ENCODE measurements at regions not wholly inside any gene's neighbourhood (a gene's known extent, or its start where the extent isn't known, plus 50 kb on each side); places are given as distances from the start of the nearest gene placed in this dataset.

- no peaks in the 10 kb centered on the region for H3K27me3 ChIP-seq (ENCODE audit: insufficient read depth, low read length)
- H3K4me3 ChIP-seq (ENCODE audit: low read length) = no peak overlapping the region
- no peaks in the 10 kb centered on the region for H3K9me3 ChIP-seq (ENCODE audit: insufficient read depth, low read depth, low read length)
- no peaks in the 10 kb centered on the region for H3K4me1 ChIP-seq (ENCODE audit: insufficient read depth, low read length)
- no peaks in the 10 kb centered on the region for H3K36me3 ChIP-seq (ENCODE audit: insufficient read depth, low read length)
- H3K9ac ChIP-seq (ENCODE audit: low read depth, low read length) = no peak overlapping the region
- no peak overlapping the region for H3K27ac ChIP-seq (ENCODE audit: low read depth, low read length)
These were observed 456.0 kb upstream of the FAM241A start for GRCh38 chr4:111689214-111689613.

- H3K4me1 ChIP-seq (ENCODE audit: insufficient read depth, low read length) = no peaks in the 10 kb centered on the region
- H3K27ac ChIP-seq (ENCODE audit: low read depth, low read length) = no peak overlapping the region
- no peaks in the 10 kb centered on the region for H3K27me3 ChIP-seq (ENCODE audit: insufficient read depth, low read length)
- H3K9me3 ChIP-seq (ENCODE audit: insufficient read depth, low read depth, low read length) = no peaks in the 10 kb centered on the region
- no peak overlapping the region for H3K4me3 ChIP-seq (ENCODE audit: low read length)
- 100% methylated on average over 1 of the region's 1 CpG for WGBS
- no peaks in the 10 kb centered on the region for H3K36me3 ChIP-seq (ENCODE audit: insufficient read depth, low read length)
- no peak overlapping the region for H3K9ac ChIP-seq (ENCODE audit: low read depth, low read length)
These were observed 455.5 kb upstream of the FAM241A start for GRCh38 chr4:111689731-111690130.

GRCh38 chr4:111693758-111694157 is 451.5 kb upstream of the FAM241A start:
- Histone ChIP-seq H3K4me1 (ENCODE audit: insufficient read depth, low read length) (no peaks in the 10 kb centered on the region), H3K27ac (ENCODE audit: low read depth, low read length) (no peak overlapping the region), H3K27me3 (ENCODE audit: insufficient read depth, low read length) (no peaks in the 10 kb centered on the region), H3K36me3 (ENCODE audit: insufficient read depth, low read length) (no peaks in the 10 kb centered on the region), H3K9me3 (ENCODE audit: insufficient read depth, low read depth, low read length) (no peaks in the 10 kb centered on the region), H3K9ac (ENCODE audit: low read depth, low read length) (no peak overlapping the region), H3K4me3 (ENCODE audit: low read length) (no peak overlapping the region)
- 94% methylated on average over 2 of the region's 2 CpGs for WGBS

DNA sequence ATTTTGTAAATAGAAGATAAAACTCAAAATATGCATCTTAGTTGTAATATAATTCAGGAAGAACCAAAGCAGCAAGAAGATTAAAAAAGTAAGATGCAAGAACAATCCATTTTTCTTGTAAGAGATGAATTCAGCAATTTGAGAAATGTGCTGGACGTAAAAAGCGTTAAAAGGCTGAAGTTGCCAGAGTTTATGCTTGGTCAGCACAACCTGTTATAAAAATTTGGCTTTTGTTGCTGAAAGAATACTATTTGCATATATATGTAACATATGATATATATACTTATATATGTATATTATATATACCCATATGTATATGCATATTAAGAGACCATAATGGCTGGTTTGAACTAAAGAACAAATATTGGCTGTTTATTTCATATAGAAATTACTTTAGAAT is 449.6 kb upstream of the FAM241A start:
- Histone ChIP-seq H3K4me3 (ENCODE audit: low read length) (no peak overlapping the region), H3K9me3 (ENCODE audit: insufficient read depth, low read depth, low read length) (no peaks in the 10 kb centered on the region), H3K27ac (ENCODE audit: low read depth, low read length) (no peak overlapping the region), H3K27me3 (ENCODE audit: insufficient read depth, low read length) (no peaks in the 10 kb centered on the region), H3K36me3 (ENCODE audit: insufficient read depth, low read length) (no peaks in the 10 kb centered on the region), H3K9ac (ENCODE audit: low read depth, low read length) (no peak overlapping the region), H3K4me1 (ENCODE audit: insufficient read depth, low read length) (no peaks in the 10 kb centered on the region)
- WGBS = 100% methylated on average over 2 of the region's 2 CpGs

DNA sequence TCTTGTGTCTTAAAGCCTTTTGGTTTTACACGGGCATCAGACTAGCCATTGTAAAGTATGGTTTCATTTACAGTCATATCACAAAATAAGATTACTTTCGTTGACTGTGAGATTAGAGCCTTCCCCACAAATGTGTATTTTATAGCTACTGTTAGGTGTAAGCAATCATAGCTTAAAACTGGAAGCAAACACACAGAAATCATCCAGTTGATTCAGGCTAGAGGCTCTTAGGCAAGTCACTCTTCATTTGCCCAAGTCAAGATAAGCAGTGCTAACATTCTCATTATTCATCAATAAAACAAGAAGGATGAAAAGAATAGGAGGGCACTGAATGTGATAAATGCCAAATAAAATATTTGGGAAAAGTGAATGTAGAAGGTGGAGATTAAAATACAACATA is 448.7 kb upstream of the FAM241A start:
- no CpG with 5 or more reads among the region's 2 CpGs for WGBS
- H3K4me3 ChIP-seq (ENCODE audit: low read length) = no peak overlapping the region
- no peaks in the 10 kb centered on the region for H3K9me3 ChIP-seq (ENCODE audit: insufficient read depth, low read depth, low read length)
- H3K27me3 ChIP-seq (ENCODE audit: insufficient read depth, low read length) = no peaks in the 10 kb centered on the region
- no peaks in the 10 kb centered on the region for H3K4me1 ChIP-seq (ENCODE audit: insufficient read depth, low read length)
- no peak overlapping the region for H3K9ac ChIP-seq (ENCODE audit: low read depth, low read length)
- no peak overlapping the region for H3K27ac ChIP-seq (ENCODE audit: low read depth, low read length)
- H3K36me3 ChIP-seq (ENCODE audit: insufficient read depth, low read length) = no peaks in the 10 kb centered on the region

GRCh38 chr4:111697176-111697942 is 447.9 kb upstream of the FAM241A start:
- H3K36me3 ChIP-seq (ENCODE audit: insufficient read depth, low read length) = no peaks in the 10 kb centered on the region
- H3K9ac ChIP-seq (ENCODE audit: low read depth, low read length) = no peak overlapping the region
- no peaks in the 10 kb centered on the region for H3K4me1 ChIP-seq (ENCODE audit: insufficient read depth, low read length)
- no peak overlapping the region for H3K4me3 ChIP-seq (ENCODE audit: low read length)
- 85% methylated on average over 2 of the region's 2 CpGs for WGBS
- H3K27me3 ChIP-seq (ENCODE audit: insufficient read depth, low read length) = no peaks in the 10 kb centered on the region
- H3K9me3 ChIP-seq (ENCODE audit: insufficient read depth, low read depth, low read length) = no peaks in the 10 kb centered on the region
- H3K27ac ChIP-seq (ENCODE audit: low read depth, low read length) = no peak overlapping the region

DNA sequence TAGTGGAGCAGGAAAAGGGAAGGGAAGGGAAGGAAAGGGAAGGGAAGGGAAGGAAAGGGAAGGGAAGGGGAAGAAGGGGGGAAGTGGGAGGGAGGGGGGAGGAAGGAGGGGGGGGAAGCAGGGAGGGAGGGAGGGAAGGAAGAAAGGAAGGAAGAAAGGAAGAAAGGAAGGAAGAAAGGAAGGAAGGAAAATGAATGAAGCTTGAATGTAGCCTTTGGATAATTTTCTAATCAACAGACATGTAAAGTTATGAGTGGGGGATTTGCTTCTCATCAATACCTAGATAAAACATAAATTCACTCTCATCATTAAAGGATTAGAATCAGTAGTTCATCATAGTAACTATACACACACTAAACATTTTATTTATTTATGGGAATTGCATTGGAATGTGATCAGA is 446.9 kb upstream of the FAM241A start:
- Histone ChIP-seq H3K27me3 (ENCODE audit: insufficient read depth, low read length) (no peaks in the 10 kb centered on the region), H3K27ac (ENCODE audit: low read depth, low read length) (no peak overlapping the region), H3K4me3 (ENCODE audit: low read length) (no peak overlapping the region), H3K4me1 (ENCODE audit: insufficient read depth, low read length) (no peaks in the 10 kb centered on the region), H3K9me3 (ENCODE audit: insufficient read depth, low read depth, low read length) (no peaks in the 10 kb centered on the region), H3K36me3 (ENCODE audit: insufficient read depth, low read length) (no peaks in the 10 kb centered on the region), H3K9ac (ENCODE audit: low read depth, low read length) (no peak overlapping the region)

DNA sequence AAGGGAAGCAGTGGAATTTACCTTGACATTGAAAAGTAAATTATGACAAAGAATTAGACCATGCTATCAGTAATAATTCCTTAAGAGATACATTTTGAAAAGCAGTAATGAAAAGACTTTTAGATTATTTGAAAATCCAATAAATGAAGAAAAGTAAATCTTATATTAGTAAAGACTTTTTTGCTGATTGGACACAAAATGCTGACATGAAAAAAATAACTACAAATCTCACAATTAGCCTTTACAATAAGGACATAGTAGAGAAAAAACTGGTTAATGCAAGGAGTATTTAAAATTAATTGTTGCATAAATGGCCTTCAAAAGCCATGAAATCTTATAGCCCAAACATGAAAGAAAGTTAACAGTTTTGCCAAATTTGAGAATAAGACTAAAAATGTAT is 446.1 kb upstream of the FAM241A start:
- Histone ChIP-seq H3K27me3 (ENCODE audit: insufficient read depth, low read length) (no peaks in the 10 kb centered on the region), H3K4me3 (ENCODE audit: low read length) (no peak overlapping the region), H3K9me3 (ENCODE audit: insufficient read depth, low read depth, low read length) (no peaks in the 10 kb centered on the region), H3K27ac (ENCODE audit: low read depth, low read length) (no peak overlapping the region), H3K36me3 (ENCODE audit: insufficient read depth, low read length) (no peaks in the 10 kb centered on the region), H3K9ac (ENCODE audit: low read depth, low read length) (no peak overlapping the region), H3K4me1 (ENCODE audit: insufficient read depth, low read length) (no peaks in the 10 kb centered on the region)

- 91% methylated on average over 3 of the region's 3 CpGs for WGBS
- no peaks in the 10 kb centered on the region for H3K36me3 ChIP-seq (ENCODE audit: insufficient read depth, low read length)
- H3K27ac ChIP-seq (ENCODE audit: low read depth, low read length) = no peak overlapping the region
- no peaks in the 10 kb centered on the region for H3K9me3 ChIP-seq (ENCODE audit: insufficient read depth, low read depth, low read length)
- H3K27me3 ChIP-seq (ENCODE audit: insufficient read depth, low read length) = no peaks in the 10 kb centered on the region
- H3K4me1 ChIP-seq (ENCODE audit: insufficient read depth, low read length) = no peaks in the 10 kb centered on the region
- H3K9ac ChIP-seq (ENCODE audit: low read depth, low read length) = no peak overlapping the region
- H3K4me3 ChIP-seq (ENCODE audit: low read length) = no peak overlapping the region
These were observed 444.2 kb upstream of the FAM241A start for GRCh38 chr4:111701102-111701501.

- Histone ChIP-seq H3K4me1 (ENCODE audit: insufficient read depth, low read length) (no peaks in the 10 kb centered on the region), H3K27ac (ENCODE audit: low read depth, low read length) (no peak overlapping the region), H3K9me3 (ENCODE audit: insufficient read depth, low read depth, low read length) (no peaks in the 10 kb centered on the region), H3K36me3 (ENCODE audit: insufficient read depth, low read length) (no peaks in the 10 kb centered on the region), H3K27me3 (ENCODE audit: insufficient read depth, low read length) (no peaks in the 10 kb centered on the region; the same call in 1 of the 2 replicates), H3K9ac (ENCODE audit: low read depth, low read length) (no peak overlapping the region), H3K4me3 (ENCODE audit: low read length) (no peak overlapping the region)
These were observed 437.8 kb upstream of the FAM241A start for GRCh38 chr4:111707491-111707890.

DNA sequence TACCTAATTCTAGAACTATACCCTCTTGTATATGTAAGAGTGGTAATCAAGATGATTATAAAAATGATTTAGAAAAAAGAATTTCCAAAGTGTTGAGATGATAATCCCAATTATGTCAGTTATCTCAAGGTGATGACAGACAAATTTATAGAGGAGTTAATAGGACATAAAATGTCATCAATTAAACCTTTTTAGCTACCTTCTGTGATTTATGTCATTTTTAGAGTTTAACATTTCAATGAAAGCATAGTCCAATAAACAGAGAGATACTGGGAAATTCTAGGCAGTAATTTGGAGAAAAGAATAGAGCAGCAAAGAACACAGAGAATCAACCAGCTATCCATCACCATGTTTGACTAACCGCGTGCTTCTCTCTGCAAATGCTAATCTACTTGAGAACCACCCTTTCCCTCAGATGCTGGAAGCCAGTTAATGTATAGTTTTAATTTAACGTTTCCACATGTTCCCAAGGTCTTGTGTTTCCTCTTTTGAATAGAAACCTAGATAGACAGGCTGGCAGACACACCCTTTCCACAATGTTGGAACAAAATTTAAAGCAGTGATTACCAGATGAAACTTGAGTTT is 433.1 kb upstream of the FAM241A start:
- no peaks in the 10 kb centered on the region for H3K9me3 ChIP-seq (ENCODE audit: insufficient read depth, low read depth, low read length)

GRCh38 chr4:111713276-111713675 is 432.0 kb upstream of the FAM241A start:
- Histone ChIP-seq H3K4me1 (ENCODE audit: insufficient read depth, low read length) (no peaks in the 10 kb centered on the region), H3K27ac (ENCODE audit: low read depth, low read length) (no peak overlapping the region), H3K4me3 (ENCODE audit: low read length) (no peak overlapping the region), H3K36me3 (ENCODE audit: insufficient read depth, low read length) (no peaks in the 10 kb centered on the region), H3K27me3 (ENCODE audit: insufficient read depth, low read length) (no peaks in the 10 kb centered on the region; the same call in 1 of the 2 replicates), H3K9me3 (ENCODE audit: insufficient read depth, low read depth, low read length) (no peaks in the 10 kb centered on the region), H3K9ac (ENCODE audit: low read depth, low read length) (no peak overlapping the region)
- 87% methylated on average over 2 of the region's 3 CpGs for WGBS

More for the DNA sequence above, 433.1 kb upstream of the FAM241A start:
- no peaks in the 10 kb centered on the region; the same call in 1 of the 2 replicates for H3K27me3 ChIP-seq (ENCODE audit: insufficient read depth, low read length)
- no peak overlapping the region for H3K9ac ChIP-seq (ENCODE audit: low read depth, low read length)
- no peak overlapping the region for H3K4me3 ChIP-seq (ENCODE audit: low read length)
- 81% methylated on average over 2 of the region's 3 CpGs for WGBS
- H3K36me3 ChIP-seq (ENCODE audit: insufficient read depth, low read length) = no peaks in the 10 kb centered on the region
- H3K27ac ChIP-seq (ENCODE audit: low read depth, low read length) = no peak overlapping the region
- H3K4me1 ChIP-seq (ENCODE audit: insufficient read depth, low read length) = no peaks in the 10 kb centered on the region
